ENCODE measurements at regions not wholly inside any gene's neighbourhood (a gene's known extent, or its start where the extent isn't known, plus 50 kb on each side); places are given as distances from the start of the nearest gene placed in this dataset.

GRCh38 chr5:133827830-133828229, 140.6 kb downstream of the C5orf15 start:
- DNase-seq = no peak

GRCh38 chr5:133827011-133827410, 141.4 kb downstream of the C5orf15 start:
- no peak for DNase-seq

DNA sequence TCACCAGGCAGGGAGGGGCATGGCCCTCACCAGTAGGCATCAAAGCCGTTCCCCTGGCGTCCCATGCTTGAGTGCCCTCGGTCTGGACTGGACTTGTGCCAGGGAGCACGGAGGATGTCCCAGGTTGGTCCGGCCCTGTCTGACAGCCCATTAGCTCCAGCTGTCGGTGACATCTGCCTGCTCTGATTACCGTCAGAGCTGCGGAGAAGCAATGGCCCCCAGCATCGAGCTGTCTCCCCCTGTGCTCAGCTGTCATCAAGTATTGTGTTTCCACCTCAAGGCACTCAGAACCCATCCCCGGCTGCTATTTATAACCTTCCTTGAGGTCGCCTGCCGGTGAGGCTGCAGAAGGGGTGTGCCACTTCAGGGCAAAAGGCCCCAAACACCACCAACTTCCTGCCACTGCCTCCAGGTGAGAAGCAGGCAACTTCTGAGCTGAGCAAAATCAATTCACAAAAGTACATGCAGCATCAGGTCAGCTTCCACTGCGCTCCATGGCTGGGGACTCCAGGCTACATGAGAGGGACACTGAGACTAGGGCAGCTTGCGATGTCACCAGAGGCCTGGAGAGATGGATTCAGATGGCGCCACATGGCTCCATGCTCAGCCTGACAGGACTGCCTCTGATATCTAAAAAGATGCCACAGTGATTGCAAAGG, 142.7 kb downstream of the C5orf15 start:
- peak; percentile 5 for DNase-seq

- DNase-seq = no peak
Observed at GRCh38 chr5:133824661-133825254, 143.7 kb downstream of the C5orf15 start.

DNA sequence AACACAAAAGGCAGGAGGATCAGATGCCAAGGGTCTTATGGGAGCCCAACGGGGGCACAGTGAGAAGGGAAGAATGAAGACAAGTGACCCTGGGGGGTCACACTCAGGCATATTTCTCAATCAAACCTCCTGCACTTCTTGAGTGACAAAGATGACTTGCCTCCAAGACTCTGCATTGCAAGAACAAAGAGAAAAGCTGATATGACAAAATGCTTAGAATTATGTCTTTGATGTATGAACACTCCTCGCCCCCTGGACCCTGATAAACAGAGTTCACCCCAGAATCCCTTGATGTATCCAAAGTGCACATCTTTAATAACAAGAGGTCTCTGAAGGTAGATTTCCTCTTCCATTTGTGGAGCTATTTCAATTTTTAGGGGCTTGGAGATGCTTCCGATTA, 146.5 kb downstream of the C5orf15 start:
- no peak for DNase-seq

DNA sequence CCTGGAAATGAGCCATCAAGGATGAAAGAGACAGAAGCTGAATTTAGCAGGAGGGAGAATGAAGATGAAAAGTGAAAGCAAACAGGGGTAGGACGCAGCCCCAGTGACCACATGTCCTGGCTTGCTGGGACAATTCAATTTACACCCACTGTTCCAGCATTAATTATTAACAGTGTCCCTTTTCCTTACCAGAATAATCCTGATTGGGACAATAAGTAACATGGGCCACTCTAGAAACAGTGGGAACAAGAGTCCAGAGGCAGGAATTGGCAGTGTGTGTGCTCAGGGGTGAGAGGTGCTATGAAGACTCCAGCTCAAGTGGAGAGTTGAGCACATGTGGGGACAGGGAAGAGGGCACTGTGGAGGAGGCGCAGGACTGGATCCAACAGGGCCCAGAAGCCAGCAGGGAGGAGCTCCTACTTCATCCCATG, 147.1 kb downstream of the C5orf15 start:
- DNase-seq = no peak

DNA sequence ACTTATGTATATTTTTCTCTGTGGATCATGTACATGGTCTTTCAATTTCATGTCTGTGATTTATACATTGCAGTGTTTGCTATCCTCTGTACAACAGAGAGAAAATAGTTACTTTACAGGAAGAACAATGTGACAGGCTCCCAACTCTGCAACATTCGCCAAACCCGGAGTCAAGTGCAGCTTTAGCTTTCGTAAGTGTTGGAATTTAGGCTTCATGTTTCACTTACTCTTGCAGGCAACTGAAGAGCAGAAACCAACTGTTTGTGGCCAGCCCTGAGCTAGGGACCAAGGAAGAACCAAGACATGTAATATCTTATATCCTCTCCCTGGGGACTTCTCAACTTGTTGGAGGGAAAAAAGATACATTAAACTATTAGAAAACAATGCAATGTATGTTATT, 147.9 kb downstream of the C5orf15 start:
- DNase-seq = no peak

- DNase-seq = no peak
Observed at GRCh38 chr5:133819977-133820471, 148.4 kb downstream of the C5orf15 start.

GRCh38 chr5:133818869-133819600, 149.4 kb downstream of the C5orf15 start:
- no peak for DNase-seq

DNA sequence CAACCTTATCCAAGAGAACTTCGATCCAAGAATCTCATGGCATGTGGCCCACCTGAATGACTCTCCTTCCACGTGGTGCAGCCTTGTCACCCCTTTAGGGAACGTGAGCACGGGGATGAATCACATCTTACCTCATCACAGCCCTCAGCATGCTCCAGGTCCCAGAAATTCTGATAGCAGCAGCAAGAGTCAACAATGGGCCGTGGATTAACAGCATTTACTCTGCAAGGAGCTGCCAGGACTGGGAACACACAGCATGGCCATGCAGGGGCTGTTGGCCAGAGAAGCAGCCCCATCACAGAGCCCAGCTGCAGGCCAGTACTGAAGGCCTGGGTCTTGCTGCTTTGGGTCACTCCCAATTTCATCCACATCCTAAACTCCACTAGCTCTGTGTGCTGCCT, 150.4 kb downstream of the C5orf15 start:
- no peak for DNase-seq

- no peak for DNase-seq
Observed at GRCh38 chr5:133817456-133817855, 151.0 kb downstream of the C5orf15 start.

DNA sequence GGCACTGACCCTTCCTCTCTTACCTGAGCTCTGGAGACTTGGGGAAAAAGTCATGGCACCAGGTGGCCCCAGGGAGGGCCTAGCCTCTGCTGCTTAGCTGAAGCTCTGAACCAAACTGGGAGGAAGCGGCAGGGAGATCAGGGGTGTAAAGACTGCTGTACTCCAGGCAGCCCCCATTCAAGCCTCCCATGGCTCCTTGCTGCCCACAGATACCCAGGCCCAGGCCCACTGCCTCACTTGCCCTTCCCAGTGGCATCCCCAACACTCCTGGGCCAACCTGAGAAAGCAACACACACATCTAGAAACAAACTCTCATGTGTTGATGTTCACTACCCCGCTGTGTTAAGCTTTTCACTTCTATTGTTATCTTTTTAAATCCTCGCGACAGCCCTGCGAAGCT, 151.6 kb downstream of the C5orf15 start:
- DNase-seq = no peak

DNA sequence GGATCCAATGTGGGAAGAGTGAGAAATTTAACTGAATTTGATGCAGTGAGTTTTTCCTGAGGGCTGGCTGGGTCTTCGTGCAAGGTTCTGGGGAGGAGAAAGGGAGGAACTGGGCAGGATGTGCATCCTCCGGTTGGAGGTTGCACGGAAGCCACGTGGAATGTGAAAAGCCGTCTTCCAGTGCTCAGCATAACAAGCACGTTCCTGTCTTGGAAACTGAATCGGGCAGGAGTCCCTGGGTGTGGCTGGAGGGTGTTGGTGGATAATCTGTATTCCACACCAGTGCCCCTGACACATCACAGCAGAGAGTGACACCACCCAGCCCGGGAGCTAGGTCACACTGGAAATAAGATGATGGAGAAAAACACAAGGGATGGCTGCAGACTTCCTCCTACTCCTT, 154.3 kb downstream of the C5orf15 start:
- DNase-seq = no peak

DNA sequence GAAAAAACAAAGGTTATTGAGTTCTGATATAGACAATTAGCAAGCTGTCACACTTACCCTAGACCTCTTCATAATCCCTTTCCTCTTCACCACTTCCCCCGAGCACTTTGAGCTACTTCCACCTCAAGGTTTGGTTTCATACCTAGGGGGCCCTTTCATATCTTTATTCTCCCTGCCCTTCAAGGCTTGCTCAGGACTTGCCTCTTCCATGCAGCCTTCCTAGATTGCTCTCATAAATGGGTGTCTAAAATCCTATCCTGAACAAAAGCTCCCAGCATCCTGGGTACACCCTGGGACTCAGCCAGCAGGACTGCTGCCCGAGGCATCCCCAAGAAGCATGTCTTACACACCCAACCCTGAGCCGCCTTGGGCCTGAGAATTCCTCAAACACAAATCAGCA, 157.3 kb downstream of the C5orf15 start:
- no peak for DNase-seq

- DNase-seq = no peak
Observed at GRCh38 chr5:133809801-133810200, 158.6 kb downstream of the C5orf15 start.

DNA sequence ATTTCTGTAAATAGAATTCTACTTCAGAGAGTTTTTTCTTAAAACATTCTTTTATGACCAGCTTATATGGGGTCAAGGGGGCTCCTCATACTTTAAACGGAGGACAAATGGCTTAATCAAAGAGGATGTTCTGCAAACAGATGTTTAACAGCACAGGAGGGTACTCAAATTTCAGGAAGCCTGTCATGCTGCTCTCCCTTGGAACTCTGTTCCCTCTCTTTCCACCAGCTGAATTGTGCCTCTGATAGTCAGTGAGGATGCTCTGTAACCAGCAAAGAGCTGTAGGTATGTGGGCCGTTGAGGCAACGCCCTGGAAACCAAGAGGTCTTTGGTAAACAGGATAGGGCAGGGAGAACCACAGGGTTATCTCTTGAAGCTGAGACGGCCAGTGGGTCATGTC, 161.1 kb downstream of the C5orf15 start:
- no peak for DNase-seq

GRCh38 chr5:133806847-133807246, 161.6 kb downstream of the C5orf15 start:
- DNase-seq = no peak

DNA sequence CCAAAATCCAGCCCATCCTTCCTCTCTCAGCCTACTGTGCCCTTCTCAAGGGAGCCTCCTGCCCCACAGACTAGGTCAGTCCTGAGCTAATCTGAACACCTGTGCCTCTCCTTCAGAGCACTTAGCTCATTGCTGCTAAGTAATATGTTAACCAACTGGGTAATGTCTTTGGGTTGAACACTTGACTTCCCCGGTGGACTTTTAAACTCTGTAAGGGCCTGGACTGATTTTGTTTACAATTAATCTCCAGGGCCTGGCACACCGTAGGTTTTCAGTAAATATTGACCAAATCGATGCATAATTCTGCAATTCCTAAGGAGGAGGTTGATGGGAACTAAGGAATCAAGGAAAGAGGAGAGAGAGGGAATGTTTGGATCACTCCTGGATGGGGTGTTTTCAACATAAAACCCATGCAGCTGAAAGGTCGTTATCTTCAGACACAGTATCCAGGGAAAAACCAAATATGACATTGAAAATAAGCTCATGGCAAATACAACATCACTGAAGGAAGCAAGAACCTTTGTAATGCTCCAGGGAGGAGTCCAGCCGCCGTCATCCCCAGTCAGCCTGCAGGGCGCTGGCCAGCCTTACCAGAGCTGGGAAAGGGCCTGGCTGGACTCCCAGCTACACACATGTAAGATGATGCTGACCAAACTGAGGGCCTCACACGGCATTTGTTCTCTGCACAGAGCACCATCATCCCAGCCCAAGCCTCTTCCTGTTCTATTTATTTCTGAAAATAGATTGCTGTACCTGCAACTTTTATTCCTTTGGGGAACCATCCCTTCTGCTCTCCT, 166.3 kb downstream of the C5orf15 start:
- DNase-seq = no peak

- DNase-seq = no peak
Observed at GRCh38 chr5:133801431-133801830, 167.0 kb downstream of the C5orf15 start.

GRCh38 chr5:133799571-133800237, 168.7 kb downstream of the C5orf15 start:
- no peak for DNase-seq

GRCh38 chr5:133797167-133797566, 171.3 kb downstream of the C5orf15 start:
- DNase-seq = no peak

DNA sequence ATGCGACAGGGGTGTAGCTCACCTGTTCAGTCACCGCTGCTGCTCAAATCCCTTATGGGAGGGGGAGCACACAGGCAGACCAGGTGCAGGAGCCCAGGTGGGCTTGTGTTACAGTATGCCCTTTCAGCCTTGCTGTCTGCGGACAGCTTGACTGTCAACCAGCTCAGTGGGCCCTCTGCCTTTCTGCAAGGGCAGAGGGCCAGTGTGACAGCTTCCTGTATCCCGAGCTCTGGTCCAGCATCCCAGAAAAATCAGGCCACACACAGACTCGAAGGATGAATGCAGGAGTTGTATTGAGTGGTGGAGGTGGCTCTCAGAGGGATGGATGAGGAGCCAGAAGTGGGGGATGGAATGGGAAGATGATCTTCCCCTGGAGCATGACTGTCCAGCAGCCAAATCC, 172.2 kb downstream of the C5orf15 start:
- DNase-seq = no peak
